Pulmonary artery endothelial cell (primary cell): ENCODE measurements at regions not wholly inside any gene's neighbourhood (a gene's known extent, or its start where the extent isn't known, plus 50 kb on each side); places are given as distances from the start of the nearest gene placed in this dataset.
"Not testable (repeated sequence)": the region's sequence is repeated elsewhere in the genome, so short reads cannot be mapped to it uniquely, and the experiment has no call there.

Experiments used
- DNase-seq: peaks from one replicate; pipeline ENCODE4 v3.0.0-alpha.2; 2011; ENCODE audit warnings: low read depth, low spot score

DNA sequence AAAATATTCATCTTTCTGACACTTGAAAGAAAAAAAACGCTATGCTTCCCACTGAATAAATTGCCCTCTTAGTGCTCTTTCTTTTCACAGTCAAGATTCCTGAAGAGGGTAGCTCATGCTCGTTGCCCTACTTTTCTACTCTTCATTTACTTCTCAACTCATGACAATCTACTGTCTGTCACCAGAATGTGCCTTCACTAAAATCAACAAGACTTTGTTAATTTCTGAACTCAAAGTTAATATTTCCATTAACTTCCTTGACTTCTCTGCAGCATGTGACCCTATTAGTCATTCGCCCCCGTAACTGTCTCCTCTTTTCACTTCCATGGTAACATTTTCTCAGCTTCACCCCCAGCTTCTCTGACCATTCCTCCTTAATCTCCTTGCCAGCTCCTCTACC, 98.9 kb upstream of the MAPRE2 start:
- no peak for DNase-seq

GRCh38 chr18:34942975-34943374, 98.2 kb upstream of the MAPRE2 start:
- DNase-seq, result no peak

DNA sequence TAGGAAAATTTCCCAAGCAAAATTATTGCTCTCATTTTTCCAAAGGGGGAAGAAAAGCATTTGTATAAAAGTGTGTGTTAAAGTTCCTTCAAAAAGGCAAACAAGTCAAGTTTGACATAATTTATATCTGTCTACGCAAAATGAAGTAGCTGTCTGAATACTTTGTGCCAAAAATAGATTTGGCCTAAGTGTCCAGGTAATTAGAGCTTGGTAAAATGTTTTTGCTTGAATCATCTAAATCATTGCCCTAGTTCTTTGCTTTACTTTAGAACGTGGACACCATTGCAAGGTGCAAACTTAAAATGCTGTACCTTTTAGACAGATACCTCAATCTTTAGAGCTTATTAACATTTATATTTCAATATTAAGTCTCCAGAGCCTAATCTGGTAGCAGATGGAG, 97.6 kb upstream of the MAPRE2 start:
- no peak for DNase-seq

- DNase-seq, result no peak
Measured at GRCh38 chr18:34947711-34948125, 93.5 kb upstream of the MAPRE2 start.

DNA sequence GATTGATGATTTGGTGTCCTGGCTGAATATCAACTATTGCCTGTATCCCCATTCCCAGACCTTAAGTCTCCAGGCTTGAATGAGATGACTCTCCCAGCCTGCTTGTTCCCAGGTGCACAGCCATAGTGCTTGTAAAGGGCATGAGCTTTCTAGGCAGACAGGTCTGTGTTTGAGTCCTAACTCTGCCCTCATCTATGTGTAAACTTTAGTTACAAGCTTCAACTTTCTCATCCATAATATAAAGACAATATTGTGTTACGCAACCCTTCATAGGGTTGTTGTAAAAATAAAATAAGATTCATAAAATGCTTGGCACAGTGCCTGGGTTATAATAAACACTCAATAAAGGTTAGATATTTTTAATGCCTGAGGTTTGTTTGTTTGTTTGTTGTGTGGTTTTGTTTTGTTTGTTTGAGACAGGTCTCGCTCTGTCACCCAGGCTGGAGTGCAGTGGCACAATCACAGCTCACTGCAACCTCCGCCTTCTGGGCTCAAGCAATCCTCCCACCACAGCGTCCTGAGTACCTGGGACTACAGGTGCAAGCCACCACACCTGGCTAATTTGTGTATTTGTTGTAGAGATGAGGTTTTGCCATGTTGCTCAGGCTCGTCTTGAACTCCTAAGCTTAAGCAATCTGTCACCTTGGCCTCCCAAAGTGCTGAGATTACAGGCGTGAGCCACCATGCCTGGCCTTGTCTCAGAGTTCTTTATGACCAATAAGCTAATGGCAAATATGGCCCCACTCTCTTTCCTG, 89.4 kb upstream of the MAPRE2 start:
- DNase-seq, result no peak

- DNase-seq, result no peak
Measured at GRCh38 chr18:34953212-34953611, 88.0 kb upstream of the MAPRE2 start.

DNA sequence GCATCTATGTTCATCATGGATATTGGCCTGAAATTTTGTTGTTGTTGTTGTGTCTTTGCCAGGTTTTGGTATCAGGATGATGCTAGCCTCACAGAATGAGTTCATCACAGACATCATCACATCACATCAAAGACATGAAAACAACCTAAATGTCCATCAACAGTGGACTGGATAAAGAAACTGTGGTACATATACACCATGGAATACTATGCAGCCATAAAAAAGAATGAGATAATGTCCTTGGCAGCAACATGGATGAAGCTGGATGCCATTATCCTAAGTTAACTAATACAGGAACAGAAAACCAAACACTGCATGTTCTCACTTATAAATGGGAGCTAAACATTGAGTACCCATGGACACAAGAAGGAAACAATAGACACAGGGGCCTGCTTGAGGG, 85.7 kb upstream of the MAPRE2 start:
- not testable (repeated sequence) for DNase-seq

GRCh38 chr18:34956663-34957062, 84.5 kb upstream of the MAPRE2 start:
- DNase-seq, result peak; percentile 20

- DNase-seq, result no peak
Measured at GRCh38 chr18:34957119-34957863, 83.9 kb upstream of the MAPRE2 start.

GRCh38 chr18:34957864-34958259, 83.4 kb upstream of the MAPRE2 start:
- no peak for DNase-seq

- DNase-seq, result no peak
Measured at GRCh38 chr18:34959211-34959829, 81.9 kb upstream of the MAPRE2 start.

DNA sequence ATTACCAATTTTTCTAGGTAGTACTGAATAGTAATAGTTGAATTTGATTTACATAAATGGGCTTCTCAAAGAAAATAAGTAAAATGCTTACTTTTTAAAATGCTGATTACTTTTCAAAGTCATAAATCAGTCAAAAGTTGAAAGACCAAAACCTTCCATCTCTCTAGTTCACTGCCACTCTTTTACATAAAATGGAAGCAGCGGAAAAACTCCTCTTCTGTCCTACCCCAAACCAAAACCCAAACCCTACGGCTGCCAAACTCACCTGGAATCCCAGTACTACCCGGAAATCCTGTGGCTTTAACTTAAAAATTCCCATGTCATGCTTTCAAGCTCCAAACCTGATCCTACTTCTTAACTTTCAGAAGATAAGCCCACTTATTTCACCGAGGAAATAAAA, 81.2 kb upstream of the MAPRE2 start:
- DNase-seq, result no peak

DNA sequence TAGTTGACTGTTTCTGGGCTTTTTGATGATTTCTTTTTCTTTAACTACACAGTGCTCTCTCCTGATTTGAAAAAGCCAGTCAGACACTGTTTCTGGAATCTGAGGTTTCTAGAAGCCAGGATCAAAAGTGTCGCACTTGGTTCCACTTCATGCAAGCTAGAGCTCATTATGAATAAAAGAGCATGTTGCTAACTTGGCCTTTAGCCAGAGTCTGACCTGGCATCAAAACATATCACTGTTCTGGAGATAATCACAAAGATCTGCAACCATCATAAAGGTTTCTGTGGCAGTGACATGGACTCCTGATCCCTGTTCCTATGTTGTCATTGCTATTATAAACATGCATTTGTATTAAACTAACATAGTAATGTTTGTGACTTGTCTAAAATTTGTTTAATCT, 76.1 kb upstream of the MAPRE2 start:
- DNase-seq, result no peak

GRCh38 chr18:34965566-34965965, 75.6 kb upstream of the MAPRE2 start:
- DNase-seq, result no peak

- DNase-seq, result no peak
Measured at GRCh38 chr18:34970106-34970505, 71.1 kb upstream of the MAPRE2 start.

GRCh38 chr18:34971313-34971712, 69.9 kb upstream of the MAPRE2 start:
- DNase-seq, result no peak

GRCh38 chr18:34972765-34973414, 68.3 kb upstream of the MAPRE2 start:
- no peak for DNase-seq

DNA sequence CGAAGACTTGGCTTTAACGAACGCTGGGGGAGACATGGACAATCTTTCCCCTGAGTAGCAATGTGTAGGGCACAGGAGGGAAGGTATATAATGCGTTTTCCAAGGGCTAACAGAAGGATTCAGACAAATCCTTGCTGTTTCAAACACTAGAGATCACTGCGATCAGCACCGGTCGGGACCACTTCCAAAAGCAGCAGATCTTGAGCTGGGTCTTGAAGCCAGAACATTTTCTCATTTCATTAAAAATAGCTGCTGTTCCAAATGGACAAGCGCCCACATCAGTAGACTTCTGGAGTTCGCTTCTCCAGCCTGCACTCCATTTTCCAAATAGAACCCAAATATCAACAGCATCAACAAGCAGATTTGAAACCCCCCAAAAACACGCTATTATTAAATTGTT, 65.1 kb upstream of the MAPRE2 start:
- DNase-seq, result no peak

DNA sequence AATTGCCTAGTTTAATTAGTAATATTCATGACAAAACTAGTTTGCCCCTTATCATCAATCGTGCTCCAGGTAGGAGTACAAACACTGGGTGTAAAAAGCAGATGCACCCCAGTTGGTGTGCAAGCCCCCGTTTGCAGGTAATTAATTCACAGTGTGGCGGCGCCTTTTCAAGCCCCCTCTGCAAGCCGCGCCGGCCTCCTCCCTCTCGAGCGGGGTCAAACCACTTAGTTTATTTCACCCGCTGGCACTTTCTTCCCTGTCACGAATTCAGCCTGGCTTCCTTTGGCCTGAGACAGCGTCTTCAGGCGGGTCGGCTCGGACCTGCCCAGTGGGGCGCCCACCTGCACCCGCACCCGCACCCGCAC, 64.7 kb upstream of the MAPRE2 start:
- no peak for DNase-seq

DNA sequence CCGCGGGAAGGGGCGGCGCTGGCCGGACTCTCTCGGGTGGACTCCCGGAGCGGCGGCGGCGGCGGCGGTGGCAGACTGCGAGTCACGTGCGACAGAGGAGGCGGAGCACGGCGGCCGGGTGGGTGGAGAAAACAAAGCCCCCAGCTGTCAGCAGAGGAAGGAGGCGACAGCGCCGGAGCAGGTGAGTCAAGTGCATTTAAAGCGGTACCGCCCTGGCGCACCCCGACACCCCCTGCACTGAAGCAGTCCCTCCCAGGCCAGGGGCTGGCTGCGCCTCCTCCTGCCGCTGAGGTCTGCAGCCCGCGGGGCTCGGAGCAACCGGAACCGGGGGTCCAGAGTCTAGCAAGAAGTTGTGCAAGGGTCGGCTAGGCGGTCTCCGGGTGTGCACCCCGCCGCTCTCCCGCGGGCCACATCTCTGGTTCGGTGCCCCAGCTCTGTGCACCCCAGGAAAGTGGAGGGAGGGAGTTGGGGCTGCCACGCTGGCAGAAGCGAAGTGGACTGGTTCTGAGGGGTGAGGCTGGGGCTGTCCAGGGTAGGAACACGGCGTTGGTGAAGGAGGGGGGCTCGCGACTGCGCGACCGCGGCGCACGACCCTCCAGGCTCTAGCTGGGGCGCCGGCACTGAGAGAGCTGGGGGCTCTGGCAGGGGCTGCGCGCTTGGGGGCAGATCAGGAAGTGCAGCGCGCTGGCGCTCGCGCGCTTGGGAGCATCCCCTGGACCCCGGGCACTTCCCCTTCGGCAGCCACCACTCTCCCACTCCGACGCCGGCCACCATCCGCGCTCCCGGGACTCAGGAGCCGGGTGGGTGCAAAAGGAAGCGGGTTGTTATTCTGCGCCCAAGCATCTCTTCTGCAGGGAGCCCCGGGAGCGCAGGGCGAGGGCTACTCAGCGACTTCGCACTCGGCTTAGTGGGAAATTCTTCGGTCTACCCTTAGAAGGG, 64.0 kb upstream of the MAPRE2 start:
- DNase-seq, result no peak
